HG03095 (cell line): ENCODE measurements at regions not wholly inside any gene's neighbourhood (a gene's known extent, or its start where the extent isn't known, plus 50 kb on each side); places are given as distances from the start of the nearest gene placed in this dataset.
"Not testable (repeated sequence)": the region's sequence is repeated elsewhere in the genome, so short reads cannot be mapped to it uniquely, and the experiment has no call there.

ENCODE experiments used
- ATAC-seq: cut with Tn5 transposase; IDR thresholded peaks from one replicate; pipeline ENCODE4 v1.9.1; 2021; ENCODE audit warnings: moderate library complexity; ENCODE audit not compliant: unreplicated experiment

DNA sequence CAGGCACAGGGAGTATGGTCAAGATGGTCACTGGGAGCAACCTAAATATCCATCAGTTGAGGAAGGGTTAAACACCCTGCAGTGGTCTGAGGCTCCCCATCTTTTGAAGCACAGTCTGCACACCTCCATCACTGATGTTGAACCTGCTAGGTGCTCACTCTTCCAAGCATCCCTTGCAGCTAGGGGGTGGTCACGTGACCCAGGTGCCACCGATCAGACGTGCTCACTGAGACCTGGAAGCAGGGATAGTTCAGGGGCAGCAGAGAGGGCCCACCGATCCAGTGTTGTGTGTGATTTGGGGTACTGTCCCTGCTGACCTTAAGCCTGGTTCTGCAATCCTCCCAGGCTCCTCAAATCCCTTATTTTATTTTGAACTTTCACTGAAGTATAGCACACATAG is 134.6 kb downstream of the CEBPB start:
- no peak for ATAC-seq

GRCh38 chr20:50325651-50326050 is 135.0 kb downstream of the CEBPB start:
- ATAC-seq, result no peak

- ATAC-seq, result no peak
Measured at GRCh38 chr20:50327666-50328065, 137.0 kb downstream of the CEBPB start.

- no peak for ATAC-seq
Measured at GRCh38 chr20:50328222-50328979, 137.8 kb downstream of the CEBPB start.

GRCh38 chr20:50328996-50329898 is 138.6 kb downstream of the CEBPB start:
- ATAC-seq, result no peak

DNA sequence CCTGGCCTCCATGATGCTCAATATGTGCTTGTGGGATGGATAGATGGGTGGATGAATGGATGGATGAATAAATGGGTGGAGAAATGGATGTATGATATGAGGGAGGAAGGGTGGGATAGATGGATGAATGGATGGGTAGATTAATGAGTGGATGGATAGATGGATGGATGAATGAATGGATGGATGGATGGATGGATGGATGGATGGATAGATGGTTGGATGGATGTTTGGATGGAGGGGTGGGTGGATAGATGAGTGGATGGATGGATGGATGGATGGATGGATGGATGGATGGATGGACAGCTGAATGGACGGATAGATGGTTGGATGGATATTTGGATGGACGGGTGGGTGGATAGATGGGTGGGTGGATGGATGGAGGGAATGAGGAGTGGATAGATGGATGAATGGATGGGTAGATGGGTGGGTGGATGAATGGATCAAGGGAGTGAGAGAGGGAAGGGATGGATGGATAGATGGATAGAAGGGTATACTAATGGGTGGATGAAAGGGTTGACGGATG is 139.4 kb downstream of the CEBPB start:
- ATAC-seq, result no peak

GRCh38 chr20:50330504-50331313 is 140.1 kb downstream of the CEBPB start:
- no peak for ATAC-seq

- no peak for ATAC-seq
Measured at GRCh38 chr20:50331469-50332363, 141.1 kb downstream of the CEBPB start.

DNA sequence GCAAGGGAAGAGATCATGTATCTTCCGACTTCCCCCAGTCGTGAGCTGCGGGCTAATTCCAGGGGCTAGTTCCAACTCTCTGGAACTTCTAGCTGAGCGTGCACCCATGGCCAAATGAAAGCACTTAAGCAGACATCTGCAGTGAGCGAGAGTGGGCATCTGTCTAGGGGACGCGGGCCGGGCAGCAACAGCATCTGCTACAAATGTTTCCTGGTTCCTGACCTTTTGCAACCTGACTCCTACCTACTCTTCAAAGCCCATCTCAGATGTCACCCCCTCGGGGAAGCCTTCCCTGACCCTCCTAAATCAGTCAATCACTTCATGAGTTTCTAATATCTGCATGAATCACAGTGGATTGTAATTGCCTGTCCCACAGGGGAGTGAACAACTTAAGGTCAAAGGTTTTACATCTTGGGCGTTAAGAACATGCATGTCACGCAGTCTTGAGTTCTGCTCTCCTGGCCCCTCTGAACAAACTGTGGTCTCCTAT is 141.9 kb downstream of the CEBPB start:
- ATAC-seq, result no peak

DNA sequence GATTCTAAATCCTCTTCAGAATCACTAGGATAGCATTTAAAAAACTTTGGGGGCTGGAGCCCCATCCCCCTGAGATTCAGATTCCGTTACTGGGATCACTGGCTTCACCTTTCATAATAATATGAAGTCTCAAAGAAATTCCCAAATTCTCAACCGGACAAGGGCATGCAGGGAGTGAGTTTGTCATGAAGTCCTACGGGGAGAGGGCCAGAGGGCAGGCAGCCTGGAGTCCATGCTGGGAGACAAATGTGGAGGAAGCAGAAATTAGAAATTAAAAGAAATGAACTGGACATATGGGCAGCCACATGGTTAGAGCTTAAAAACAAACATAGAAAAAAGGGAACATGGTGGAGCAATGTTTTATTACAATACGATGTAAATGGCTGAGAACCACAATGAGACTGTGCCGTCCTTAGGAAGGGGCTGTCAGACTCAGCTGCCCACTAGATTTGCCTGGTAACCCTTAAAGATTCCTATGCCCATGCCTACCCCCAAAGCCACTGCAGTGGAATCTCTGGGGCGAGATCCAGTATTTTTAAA is 142.6 kb downstream of the CEBPB start:
- no peak for ATAC-seq

DNA sequence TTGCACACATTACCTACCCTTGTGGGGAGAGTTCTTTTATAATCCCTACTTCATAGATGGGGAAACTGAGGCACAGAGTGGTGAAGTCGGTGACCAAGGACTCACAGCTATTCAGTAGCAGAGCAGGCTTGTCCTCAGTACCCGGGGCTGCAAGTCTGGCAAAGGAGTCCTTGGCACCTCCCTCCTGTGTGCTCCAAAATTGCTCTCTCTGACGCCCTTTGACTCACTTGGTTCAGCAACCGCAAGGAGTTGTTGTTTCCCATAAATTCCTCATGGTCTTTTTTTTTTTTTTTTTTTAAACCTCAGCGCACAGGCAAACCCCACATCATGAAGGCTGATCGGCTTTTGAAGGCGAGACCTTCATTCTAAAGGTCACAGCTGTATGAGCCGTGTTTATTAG is 143.2 kb downstream of the CEBPB start:
- no peak for ATAC-seq

GRCh38 chr20:50334512-50334911 is 143.9 kb downstream of the CEBPB start:
- ATAC-seq, result not testable (repeated sequence)

- ATAC-seq, result no peak
Measured at GRCh38 chr20:50335105-50335504, 144.5 kb downstream of the CEBPB start.

DNA sequence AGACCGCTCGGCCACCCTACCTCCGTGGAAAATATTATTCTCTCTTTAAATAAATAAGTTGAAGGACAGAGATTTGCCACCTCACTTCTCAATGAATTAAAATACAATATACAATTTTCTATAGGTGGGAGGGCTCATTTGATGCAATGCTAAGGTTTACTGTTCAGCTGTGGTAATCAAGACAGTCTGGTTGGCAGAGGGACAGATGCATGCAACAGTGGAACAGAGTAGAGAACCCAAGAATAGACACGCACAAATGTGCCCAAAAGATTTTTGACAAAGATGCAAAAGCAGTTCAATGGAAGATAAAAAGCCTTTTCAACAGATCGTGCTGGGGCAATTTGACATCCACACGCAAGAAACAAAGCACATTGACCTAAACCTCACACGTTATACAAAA is 145.2 kb downstream of the CEBPB start:
- ATAC-seq, result no peak

GRCh38 chr20:50336661-50337060 is 146.0 kb downstream of the CEBPB start:
- no peak for ATAC-seq

DNA sequence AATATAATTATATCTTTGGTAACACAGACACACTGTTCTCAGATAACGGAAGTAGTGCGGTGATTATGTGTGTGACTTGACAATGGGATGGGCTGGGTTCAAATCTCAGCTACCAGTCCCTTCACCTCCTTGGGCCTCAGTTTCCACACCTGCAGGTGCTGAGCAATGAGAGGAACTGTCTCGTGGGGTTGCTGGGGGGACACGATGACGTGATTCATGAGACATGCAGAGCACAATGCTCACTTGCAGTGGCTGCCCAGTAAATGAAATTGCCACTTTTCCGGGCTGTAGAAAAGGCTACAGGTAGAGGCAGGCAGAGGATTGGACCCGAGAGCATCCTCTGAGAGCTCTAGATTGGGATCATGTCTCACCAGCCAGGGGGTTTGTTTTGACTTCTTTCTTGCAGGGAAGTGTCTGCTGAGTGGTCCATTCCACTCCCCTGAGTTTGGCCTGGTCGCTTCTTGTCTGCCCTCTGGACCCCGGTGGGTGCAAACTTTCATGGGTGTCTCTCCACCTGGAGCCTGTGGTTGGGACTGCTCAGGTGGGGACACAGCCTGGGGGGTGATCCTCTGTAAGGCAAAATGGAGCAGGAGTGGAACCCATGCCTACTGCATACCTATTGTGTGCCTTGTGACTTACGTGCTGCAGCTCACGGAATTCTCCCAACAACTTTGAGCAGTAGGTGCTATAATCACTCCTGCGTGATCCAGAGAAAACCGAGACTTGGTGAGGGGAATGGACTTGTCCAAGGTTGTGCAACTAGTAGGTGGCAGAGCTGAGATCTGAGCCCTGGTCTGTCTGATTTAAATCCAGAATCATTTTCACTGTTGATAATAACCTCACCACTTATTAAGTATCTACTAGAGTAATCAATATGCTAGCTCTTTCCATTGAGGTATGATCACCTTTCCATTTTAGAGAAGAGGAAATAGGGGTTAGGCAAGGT is 147.2 kb downstream of the CEBPB start:
- ATAC-seq, result no peak

GRCh38 chr20:50338479-50339391 is 148.1 kb downstream of the CEBPB start:
- ATAC-seq, result peak; percentile 50
